ENCODE measurements at regions not wholly inside any gene's neighbourhood (a gene's known extent, or its start where the extent isn't known, plus 50 kb on each side); places are given as distances from the start of the nearest gene placed in this dataset.

GRCh38 chr1:4954392-4954791, 300.0 kb downstream of the AJAP1 start:
- ChIA-PET CTCF (no interaction called here), POLR2A (ENCODE audit: unreplicated experiment) (no interaction called here)
- no peak overlapping the region for H3K4me3 ChIP-seq (ENCODE audit: low read length)
- TF ChIP-seq CTCF (conservative IDR thresholded peaks at IDR 0.05; ENCODE audit: low read depth, low read length), result no peak
- TF ChIP-seq EZH2phosphoT487 (IDR thresholded peaks at IDR 0.05; ENCODE audit: borderline replicate concordance, low read length), result no peak
- no peak for TF ChIP-seq EZH2 (IDR thresholded peaks at IDR 0.05; ENCODE audit: low read length, unreplicated experiment)
- no peaks in the 10 kb centered on the region for H4K20me1 ChIP-seq (ENCODE audit: low read length)
- no peak for ATAC-seq
- H3K79me2 ChIP-seq (ENCODE audit: low read length), result no peaks in the 10 kb centered on the region
- peaks cover 35% of the 10 kb centered on the region for H3K9me3 ChIP-seq (ENCODE audit: low read length)
- no peaks in the 10 kb centered on the region for H3K4me1 ChIP-seq (ENCODE audit: insufficient read depth, low read length)
- H3K27ac ChIP-seq (ENCODE audit: low read length), result no peak overlapping the region
- no peaks in the 10 kb centered on the region for H3F3A ChIP-seq (ENCODE audit: low read length, unreplicated experiment)
- no peaks in the 10 kb centered on the region for H3K36me3 ChIP-seq (ENCODE audit: low read depth, low read length)
- H2AFZ ChIP-seq (ENCODE audit: low read length), result no peak overlapping the region
- DNase-seq, result no peak
- H3K27me3 ChIP-seq (ENCODE audit: low read length), result no peaks in the 10 kb centered on the region
- no peaks in the 10 kb centered on the region for H3K9me2 ChIP-seq (replicated peaks; ENCODE audit: low read length)
- H3K4me2 ChIP-seq (ENCODE audit: low read length), result no peak overlapping the region
- H3K9ac ChIP-seq (ENCODE audit: low read length), result no peak overlapping the region
- no TSS peak for BruUV-seq (replicated peaks)
- intact Hi-C loops (cut with micrococcal nuclease), result no loop called here

- Histone ChIP-seq H3K79me2 (ENCODE audit: low read length) (no peaks in the 10 kb centered on the region), H3F3A (ENCODE audit: low read length, unreplicated experiment) (no peaks in the 10 kb centered on the region), H3K4me1 (ENCODE audit: insufficient read depth, low read length) (no peaks in the 10 kb centered on the region), H3K9me3 (ENCODE audit: low read length) (peaks cover 35% of the 10 kb centered on the region), H3K27ac (ENCODE audit: low read length) (no peak overlapping the region), H3K9me2 (replicated peaks; ENCODE audit: low read length) (no peaks in the 10 kb centered on the region), H4K20me1 (ENCODE audit: low read length) (no peaks in the 10 kb centered on the region), H2AFZ (ENCODE audit: low read length) (no peak overlapping the region), H3K4me2 (ENCODE audit: low read length) (no peak overlapping the region), H3K27me3 (ENCODE audit: low read length) (no peaks in the 10 kb centered on the region), H3K4me3 (ENCODE audit: low read length) (no peak overlapping the region), H3K9ac (ENCODE audit: low read length) (no peak overlapping the region), H3K36me3 (ENCODE audit: low read depth, low read length) (no peaks in the 10 kb centered on the region)
- DNase-seq (no peak), ATAC-seq (no peak)
- ChIA-PET POLR2A (ENCODE audit: unreplicated experiment) (no interaction called here), CTCF (no interaction called here)
- BruUV-seq (replicated peaks), result no TSS peak
- TF ChIP-seq EZH2phosphoT487 (IDR thresholded peaks at IDR 0.05; ENCODE audit: borderline replicate concordance, low read length), result no peak
- TF ChIP-seq EZH2 (IDR thresholded peaks at IDR 0.05; ENCODE audit: low read length, unreplicated experiment), result no peak
- no peak for TF ChIP-seq CTCF (conservative IDR thresholded peaks at IDR 0.05; ENCODE audit: low read depth, low read length)
- intact Hi-C loops (cut with micrococcal nuclease), result no loop called here
Observed at GRCh38 chr1:4951601-4952000, 297.2 kb downstream of the AJAP1 start.

- Histone ChIP-seq H3K9ac (ENCODE audit: low read length) (no peak overlapping the region), H3K4me2 (ENCODE audit: low read length) (no peak overlapping the region), H3K4me3 (ENCODE audit: low read length) (no peak overlapping the region), H3K36me3 (ENCODE audit: low read depth, low read length) (no peaks in the 10 kb centered on the region), H3K27me3 (ENCODE audit: low read length) (no peaks in the 10 kb centered on the region), H3F3A (ENCODE audit: low read length, unreplicated experiment) (no peaks in the 10 kb centered on the region), H3K9me2 (replicated peaks; ENCODE audit: low read length) (no peaks in the 10 kb centered on the region), H4K20me1 (ENCODE audit: low read length) (no peaks in the 10 kb centered on the region), H2AFZ (ENCODE audit: low read length) (no peak overlapping the region), H3K79me2 (ENCODE audit: low read length) (no peaks in the 10 kb centered on the region), H3K4me1 (ENCODE audit: insufficient read depth, low read length) (no peaks in the 10 kb centered on the region), H3K9me3 (ENCODE audit: low read length) (0 out of 2 replicates have a peak, but pooled peaks cover 4% of the 10 kb centered on the region), H3K27ac (ENCODE audit: low read length) (no peak overlapping the region)
- BruUV-seq (replicated peaks), result no TSS peak
- ChIA-PET CTCF (no interaction called here), POLR2A (ENCODE audit: unreplicated experiment) (no interaction called here)
- no peak for DNase-seq
- intact Hi-C loops (cut with micrococcal nuclease), result no loop called here
- TF ChIP-seq EZH2 (IDR thresholded peaks at IDR 0.05; ENCODE audit: low read length, unreplicated experiment), result no peak
- TF ChIP-seq EZH2phosphoT487 (IDR thresholded peaks at IDR 0.05; ENCODE audit: borderline replicate concordance, low read length), result no peak
- no peak for TF ChIP-seq CTCF (conservative IDR thresholded peaks at IDR 0.05; ENCODE audit: low read depth, low read length)
- no peak for ATAC-seq
Observed at GRCh38 chr1:4946343-4946742, 291.9 kb downstream of the AJAP1 start.
